ENCODE measurements at regions not wholly inside any gene's neighbourhood (a gene's known extent, or its start where the extent isn't known, plus 50 kb on each side); places are given as distances from the start of the nearest gene placed in this dataset.
"Not testable (repeated sequence)": the region's sequence is repeated elsewhere in the genome, so short reads cannot be mapped to it uniquely, and the experiment has no call there.

DNA sequence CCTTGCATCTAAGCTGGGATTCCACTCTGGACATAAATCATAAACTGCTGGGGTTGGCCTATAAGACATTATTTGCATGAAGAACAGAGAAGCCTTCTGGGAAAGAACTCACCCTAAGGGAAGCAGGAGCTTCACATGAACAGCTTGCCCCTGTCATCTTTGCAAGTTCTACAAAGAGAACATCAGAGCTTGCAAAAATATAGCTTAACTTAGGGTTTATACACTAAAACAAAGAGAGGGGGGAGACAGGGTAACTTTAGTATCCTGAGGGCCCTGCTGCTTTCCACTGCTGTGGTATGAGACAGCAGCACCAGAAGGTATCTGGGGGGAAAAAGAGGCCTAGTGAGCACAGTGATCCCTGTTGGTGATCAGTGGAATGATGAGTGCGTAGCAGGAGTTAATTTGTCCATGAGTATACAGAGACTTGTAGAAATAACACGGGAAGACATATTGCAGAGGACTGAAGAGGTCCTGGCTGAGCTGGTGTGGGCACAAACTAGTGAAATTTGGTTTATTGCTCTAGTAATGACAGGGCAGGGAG lies 116.1 kb upstream of the TSC22D1 start:
- DNase-seq (ENCODE audit: low read depth) = no peak
- TF ChIP-seq, protein P1, sequence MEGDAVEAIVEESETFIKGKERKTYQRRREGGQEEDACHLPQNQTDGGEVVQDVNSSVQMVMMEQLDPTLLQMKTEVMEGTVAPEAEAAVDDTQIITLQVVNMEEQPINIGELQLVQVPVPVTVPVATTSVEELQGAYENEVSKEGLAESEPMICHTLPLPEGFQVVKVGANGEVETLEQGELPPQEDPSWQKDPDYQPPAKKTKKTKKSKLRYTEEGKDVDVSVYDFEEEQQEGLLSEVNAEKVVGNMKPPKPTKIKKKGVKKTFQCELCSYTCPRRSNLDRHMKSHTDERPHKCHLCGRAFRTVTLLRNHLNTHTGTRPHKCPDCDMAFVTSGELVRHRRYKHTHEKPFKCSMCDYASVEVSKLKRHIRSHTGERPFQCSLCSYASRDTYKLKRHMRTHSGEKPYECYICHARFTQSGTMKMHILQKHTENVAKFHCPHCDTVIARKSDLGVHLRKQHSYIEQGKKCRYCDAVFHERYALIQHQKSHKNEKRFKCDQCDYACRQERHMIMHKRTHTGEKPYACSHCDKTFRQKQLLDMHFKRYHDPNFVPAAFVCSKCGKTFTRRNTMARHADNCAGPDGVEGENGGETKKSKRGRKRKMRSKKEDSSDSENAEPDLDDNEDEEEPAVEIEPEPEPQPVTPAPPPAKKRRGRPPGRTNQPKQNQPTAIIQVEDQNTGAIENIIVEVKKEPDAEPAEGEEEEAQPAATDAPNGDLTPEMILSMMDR (IDR thresholded peaks at IDR 0.05; ENCODE audit: low read depth, low read length, missing control alignments) = no peak
- no peak overlapping the region for H3K4me3 ChIP-seq (ENCODE audit: low read depth, low read length)

DNA sequence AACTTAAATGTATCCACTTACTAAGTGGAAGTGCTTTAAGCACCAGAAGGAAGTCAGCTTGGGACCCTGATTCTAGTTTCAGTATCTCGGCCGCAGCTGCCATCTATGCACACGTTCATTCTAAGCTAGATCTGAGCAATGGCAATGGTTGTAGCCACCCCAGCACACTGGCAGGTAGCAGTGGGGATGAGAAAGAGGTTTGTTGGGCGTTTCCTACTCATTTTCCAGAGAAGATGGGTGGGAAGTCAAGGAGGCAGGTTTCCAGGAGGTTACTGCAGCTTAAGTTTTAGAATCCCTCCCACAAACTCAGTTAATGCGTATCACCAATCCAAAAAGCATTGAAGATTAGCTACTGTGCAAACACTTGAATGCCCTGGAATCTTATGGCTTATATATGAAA lies 114.2 kb upstream of the TSC22D1 start:
- TF ChIP-seq, protein P1 (IDR thresholded peaks at IDR 0.05; ENCODE audit: low read depth, low read length, missing control alignments) = no peak
- DNase-seq (ENCODE audit: low read depth) = no peak
- H3K4me3 ChIP-seq (ENCODE audit: low read depth, low read length) = no peak overlapping the region

DNA sequence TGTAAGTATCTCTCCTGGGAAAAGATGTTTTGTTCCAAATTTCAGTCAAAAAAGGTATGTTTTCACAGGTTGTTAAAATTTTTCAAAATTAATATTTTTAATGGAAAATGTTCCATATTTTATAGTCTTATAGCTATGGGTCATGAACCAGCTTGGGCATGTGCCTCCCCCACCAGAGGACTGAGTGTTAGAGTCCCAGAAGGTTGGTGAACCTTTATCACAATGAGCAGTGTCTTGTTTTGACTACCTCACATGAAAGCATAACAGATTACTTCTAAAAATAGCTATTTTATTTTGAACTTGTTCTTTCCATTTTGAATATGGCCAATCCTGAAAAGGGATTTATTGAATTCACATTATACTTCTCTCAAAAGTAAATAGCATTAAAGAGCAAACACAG lies 112.5 kb upstream of the TSC22D1 start:
- TF ChIP-seq, protein P1 (IDR thresholded peaks at IDR 0.05; ENCODE audit: low read depth, low read length, missing control alignments) = no peak
- no peak for DNase-seq (ENCODE audit: low read depth)
- no peak overlapping the region for H3K4me3 ChIP-seq (ENCODE audit: low read depth, low read length)

DNA sequence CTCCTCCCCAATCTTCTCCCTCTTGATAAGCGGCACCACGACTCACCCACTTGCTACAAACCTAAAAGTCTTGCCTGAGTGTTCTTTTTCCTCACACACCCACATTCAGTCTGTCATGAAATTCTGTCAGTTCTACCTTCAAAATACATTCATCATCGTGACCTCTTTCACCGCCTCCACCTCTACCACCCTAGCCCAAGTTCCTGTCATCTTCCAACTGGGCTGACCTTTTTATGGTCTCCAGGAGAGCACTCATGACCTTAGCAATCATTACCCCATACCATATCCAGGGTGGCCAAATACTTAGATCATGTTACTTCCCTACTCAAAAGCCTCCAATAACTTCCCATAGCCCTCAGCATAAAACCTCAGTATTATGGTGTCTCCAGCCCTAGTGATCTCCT lies 110.4 kb upstream of the TSC22D1 start:
- no peak for DNase-seq (ENCODE audit: low read depth)
- TF ChIP-seq, protein P1 (IDR thresholded peaks at IDR 0.05; ENCODE audit: low read depth, low read length, missing control alignments) = no peak

DNA sequence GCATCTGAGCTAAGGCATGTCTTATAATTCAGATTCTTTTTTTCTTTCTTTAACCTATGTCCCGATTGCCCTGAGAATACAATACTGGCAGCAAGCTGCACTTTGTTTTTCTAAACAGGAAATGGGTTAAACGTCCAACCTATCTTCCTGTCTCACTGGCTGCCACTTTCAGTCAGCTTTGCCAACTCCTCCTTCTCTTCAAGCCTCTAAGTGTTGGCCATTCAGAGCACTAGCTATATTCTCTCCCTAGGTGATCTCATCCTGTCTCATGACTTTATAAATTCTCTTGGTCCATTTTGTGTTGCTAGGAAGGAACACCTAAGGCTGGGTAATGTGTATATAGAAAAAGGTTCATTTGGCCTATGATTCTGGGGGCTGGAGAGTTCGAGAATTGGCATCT lies 109.5 kb upstream of the TSC22D1 start:
- DNase-seq (ENCODE audit: low read depth) = no peak
- H3K4me3 ChIP-seq (ENCODE audit: low read depth, low read length) = no peak overlapping the region
- TF ChIP-seq, protein P1 (IDR thresholded peaks at IDR 0.05; ENCODE audit: low read depth, low read length, missing control alignments) = no peak

More for the DNA sequence above, 110.4 kb upstream of the TSC22D1 start:
- no peak overlapping the region for H3K4me3 ChIP-seq (ENCODE audit: low read depth, low read length)

DNA sequence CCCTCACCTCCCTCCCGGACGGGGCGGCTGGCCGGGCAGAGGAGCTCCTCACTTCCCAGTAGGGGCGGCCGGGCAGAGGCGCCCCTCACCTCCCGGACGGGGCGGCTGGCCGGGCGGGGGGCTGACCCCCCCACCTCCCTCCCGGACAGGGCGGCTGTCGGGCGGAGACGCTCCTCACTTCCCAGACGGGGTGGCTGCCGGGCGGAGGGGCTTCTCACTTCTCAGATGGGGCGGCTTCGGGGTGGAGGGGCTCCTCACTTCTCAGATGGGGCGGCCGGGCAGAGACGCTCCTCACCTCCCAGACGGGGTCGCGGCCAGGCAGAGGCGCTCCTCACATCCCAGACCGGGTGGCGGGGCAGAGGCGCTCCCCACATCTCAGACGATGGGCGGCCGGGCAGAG lies 106.3 kb upstream of the TSC22D1 start:
- DNase-seq (ENCODE audit: low read depth); H3K4me3 ChIP-seq (ENCODE audit: low read depth, low read length): not testable (repeated sequence)

DNA sequence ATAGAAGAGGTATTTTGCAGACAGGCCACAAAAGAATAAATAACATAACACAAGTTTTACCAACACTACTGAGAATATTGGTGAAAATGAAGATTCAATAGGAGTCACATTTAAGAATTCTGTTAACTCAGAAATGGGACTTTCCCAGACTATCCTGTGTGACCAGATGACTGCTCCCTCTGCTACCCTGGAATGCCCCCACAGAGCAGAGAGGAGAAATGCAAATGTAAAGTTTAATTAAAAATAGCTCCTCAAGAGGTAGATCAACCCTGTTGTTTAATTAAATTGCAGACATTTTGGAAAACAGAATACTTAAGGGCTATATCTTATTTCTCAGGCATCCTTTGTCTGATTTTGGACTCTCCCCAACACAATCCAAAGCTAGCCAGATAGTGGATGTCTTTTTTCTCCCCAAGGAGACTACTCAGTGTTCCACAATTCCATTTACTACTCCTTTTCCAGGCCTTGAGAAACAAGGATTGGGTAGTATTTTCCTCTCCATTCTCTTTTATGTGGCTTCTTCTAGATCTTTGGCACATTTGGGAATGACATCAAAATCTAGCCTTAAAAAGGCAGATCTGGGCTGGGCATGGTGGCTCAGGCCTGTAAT lies 104.7 kb upstream of the TSC22D1 start:
- DNase-seq (ENCODE audit: low read depth) = no peak
- TF ChIP-seq, protein P1 (IDR thresholded peaks at IDR 0.05; ENCODE audit: low read depth, low read length, missing control alignments) = no peak

More for the DNA sequence above, 104.7 kb upstream of the TSC22D1 start:
- H3K4me3 ChIP-seq (ENCODE audit: low read depth, low read length) = no peak overlapping the region
